Occipital lobe (tissue), 1 donor: ENCODE measurements at regions not wholly inside any gene's neighbourhood (a gene's known extent, or its start where the extent isn't known, plus 50 kb on each side); places are given as distances from the start of the nearest gene placed in this dataset.

Experiments
- DNase-seq: peaks from one replicate; lab custom pipeline; 2025; lab: John Stamatoyannopoulos, UW

- DNase-seq, result no peak
Measured at GRCh38 chr2:123061534-123061933, 963.6 kb upstream of the CNTNAP5 start.

DNA sequence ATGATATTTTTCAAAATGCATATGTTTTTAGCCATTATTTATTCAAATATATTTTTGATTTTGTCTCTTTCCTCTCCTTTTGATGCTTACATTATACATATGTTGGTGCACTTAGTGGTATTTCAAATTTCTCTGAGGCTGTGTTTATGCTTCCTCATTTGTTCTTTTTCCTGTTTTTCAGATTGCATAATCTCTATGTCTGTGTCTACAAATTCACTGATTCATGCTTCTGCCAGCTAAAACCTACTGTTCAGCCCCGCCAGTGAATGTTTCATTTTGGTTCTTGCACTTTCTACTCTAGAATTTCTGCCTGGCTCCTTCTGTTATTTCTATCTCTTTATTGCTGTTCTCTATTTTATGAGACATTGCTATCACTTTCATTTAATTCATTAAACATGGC lies 951.7 kb upstream of the CNTNAP5 start:
- DNase-seq, result no peak

GRCh38 chr2:123073956-123074355 lies 951.1 kb upstream of the CNTNAP5 start:
- no peak for DNase-seq

DNA sequence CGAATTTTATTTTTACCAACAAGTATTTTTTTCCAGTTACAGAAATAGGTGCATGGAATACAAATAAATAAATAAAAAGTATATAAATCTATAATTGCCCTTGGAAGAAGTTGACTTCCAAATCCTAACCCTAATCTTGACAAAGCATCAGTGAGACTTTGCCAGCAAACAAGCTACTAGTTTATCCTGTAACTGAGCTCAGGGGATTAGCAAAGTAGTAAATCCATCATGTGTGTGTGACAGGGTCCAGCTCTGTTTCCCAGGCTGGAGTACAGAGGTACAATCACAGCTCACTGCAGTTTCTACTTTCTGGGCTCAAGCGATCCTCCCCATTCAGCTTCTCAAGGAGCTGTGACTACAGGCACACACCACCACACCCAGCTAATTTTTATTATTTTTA lies 948.0 kb upstream of the CNTNAP5 start:
- DNase-seq, result no peak

GRCh38 chr2:123080331-123080730 lies 944.8 kb upstream of the CNTNAP5 start:
- no peak for DNase-seq

GRCh38 chr2:123085484-123085883 lies 939.6 kb upstream of the CNTNAP5 start:
- DNase-seq, result no peak

GRCh38 chr2:123086613-123087385 lies 938.3 kb upstream of the CNTNAP5 start:
- DNase-seq, result no peak

DNA sequence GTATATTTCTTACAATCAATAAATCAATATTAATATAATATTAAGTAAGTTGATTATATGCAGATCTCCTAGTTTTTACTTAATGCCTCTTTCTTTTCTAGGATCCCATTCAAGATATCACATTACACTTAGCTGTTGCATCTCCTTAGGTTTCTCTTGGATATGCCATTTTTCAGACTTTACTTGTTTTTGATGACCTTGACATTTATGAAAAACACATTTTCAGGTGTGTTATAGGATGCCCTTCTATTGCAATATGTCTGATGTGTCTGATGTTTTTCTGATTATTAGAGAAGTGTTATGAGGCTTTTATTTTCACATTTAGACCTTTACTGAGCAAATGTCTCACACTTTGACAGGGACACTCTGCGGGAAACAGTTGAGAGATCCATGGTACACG lies 933.6 kb upstream of the CNTNAP5 start:
- no peak for DNase-seq

- DNase-seq, result no peak
Measured at GRCh38 chr2:123093199-123093598, 931.9 kb upstream of the CNTNAP5 start.

DNA sequence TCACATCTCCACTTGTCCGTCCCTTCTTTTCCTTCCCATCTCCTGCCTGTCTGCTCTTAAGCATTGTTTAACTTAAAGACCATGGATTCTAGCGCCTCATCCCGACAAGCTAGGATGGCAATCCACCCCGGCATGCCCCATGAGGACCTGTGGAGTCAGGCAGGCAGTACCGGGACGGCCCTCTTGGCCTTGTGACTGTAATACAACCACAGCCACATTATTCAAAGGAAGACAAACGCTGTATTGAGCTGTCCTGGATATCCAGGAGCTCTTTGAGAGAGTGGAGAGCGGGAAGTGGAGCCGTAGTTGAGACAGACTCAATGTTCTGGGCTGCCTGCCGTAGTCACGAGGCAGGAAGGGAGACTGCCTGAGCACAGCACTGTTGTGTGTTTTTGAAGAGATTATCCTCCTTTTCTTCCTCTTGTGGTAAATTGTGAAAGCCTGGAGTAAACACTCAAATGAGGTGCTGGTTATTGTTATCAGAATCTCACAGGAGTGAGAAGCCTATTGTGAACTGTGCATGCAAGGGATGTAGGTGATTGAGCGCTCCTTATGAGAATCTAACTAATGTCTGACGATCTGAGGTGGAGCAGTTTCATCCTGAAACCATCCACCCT lies 929.8 kb upstream of the CNTNAP5 start:
- DNase-seq, result no peak

DNA sequence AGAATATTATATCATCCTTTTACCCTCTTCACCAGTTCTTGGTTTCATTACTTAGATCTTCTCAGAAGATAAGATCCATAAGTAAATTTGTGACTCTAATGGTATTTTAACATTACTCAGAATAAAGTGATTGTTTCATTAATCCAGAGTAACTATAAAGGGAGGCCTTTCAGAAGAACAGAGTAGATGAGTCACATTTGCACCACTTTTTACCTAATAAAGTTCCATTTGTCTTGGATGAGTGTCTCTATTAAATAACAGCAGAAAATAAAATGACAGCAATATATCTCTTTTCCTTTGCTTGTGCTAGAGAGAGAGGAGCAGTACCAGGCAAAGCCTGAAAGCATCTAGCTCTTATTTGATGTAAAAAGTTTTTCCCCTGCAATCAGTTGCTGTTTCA lies 926.5 kb upstream of the CNTNAP5 start:
- DNase-seq, result no peak

DNA sequence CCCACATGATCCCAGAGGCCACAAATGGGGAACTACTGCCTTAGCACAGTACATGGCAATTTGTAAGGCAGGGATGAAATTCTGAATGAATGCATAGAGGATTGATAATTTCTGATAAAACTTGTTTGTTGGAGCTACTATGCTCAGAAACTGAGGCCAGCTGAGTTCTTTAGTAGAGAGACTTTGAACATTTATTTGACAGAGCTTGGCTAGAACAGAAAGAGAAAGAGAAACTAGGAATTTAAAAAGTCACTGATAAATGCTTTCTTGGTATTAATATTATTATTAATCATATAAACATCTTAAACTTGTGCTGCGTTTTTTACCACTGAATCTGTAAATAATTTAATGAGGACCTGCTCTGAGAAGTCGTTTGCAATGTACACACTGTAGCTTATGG lies 923.7 kb upstream of the CNTNAP5 start:
- DNase-seq, result no peak

- no peak for DNase-seq
Measured at GRCh38 chr2:123103902-123104301, 921.2 kb upstream of the CNTNAP5 start.

- no peak for DNase-seq
Measured at GRCh38 chr2:123116595-123116994, 908.5 kb upstream of the CNTNAP5 start.

- no peak for DNase-seq
Measured at GRCh38 chr2:123127236-123127635, 897.9 kb upstream of the CNTNAP5 start.

GRCh38 chr2:123128951-123129350 lies 896.1 kb upstream of the CNTNAP5 start:
- DNase-seq, result no peak

DNA sequence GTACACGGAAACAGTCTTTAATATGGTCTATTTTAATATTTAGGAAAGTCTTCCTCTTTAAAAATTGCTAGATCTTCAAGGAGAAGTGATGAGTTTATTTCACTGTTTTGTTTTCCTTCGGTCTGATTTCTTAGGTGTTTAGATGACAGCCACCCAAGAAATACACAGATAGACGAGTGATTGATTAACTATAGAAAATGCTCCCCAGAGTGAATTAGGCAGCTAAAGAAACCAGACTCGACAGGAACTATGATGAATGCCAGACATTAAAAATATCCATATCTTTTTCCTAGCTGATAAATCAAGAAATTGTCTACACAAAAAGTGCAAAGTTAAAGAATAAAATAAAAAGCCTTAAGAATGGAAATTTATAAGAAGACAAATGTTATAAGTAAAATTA lies 888.7 kb upstream of the CNTNAP5 start:
- no peak for DNase-seq

DNA sequence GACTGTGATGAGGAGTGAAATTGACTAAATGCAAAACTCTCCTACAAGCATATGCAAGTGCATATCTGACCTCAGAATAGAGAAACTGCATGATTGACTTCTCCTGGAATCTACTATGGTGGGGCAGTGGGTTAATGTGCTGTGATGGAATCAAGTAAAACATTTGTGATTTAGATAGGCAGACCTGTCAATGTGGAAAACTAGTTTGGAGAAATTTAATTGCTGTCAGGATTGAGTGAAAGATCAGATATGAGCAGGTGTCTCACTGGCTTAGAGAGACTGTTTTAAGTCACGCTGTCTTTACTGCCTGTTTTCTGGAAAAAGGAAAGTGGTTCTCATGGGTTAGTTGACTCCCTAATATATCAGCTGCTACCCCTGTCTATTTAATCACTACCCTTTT lies 881.0 kb upstream of the CNTNAP5 start:
- no peak for DNase-seq

GRCh38 chr2:123153041-123153440 lies 872.0 kb upstream of the CNTNAP5 start:
- no peak for DNase-seq

DNA sequence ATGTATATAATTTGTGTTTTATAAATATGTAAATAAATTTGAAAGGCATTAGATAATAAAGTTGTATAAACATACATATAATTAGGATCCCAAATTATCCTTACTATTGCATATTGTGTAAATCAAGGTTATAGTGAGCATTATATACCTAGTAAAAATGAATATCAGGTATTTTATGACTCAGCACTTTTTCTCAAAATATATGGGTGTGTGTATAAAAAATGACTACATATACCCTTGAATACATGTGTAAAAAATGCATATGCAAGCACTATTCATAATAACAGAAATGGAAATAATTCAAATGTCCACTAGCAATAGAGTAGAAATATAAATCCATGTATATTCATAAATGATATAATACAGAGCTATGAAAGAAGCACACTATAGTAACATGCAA lies 870.9 kb upstream of the CNTNAP5 start:
- no peak for DNase-seq

DNA sequence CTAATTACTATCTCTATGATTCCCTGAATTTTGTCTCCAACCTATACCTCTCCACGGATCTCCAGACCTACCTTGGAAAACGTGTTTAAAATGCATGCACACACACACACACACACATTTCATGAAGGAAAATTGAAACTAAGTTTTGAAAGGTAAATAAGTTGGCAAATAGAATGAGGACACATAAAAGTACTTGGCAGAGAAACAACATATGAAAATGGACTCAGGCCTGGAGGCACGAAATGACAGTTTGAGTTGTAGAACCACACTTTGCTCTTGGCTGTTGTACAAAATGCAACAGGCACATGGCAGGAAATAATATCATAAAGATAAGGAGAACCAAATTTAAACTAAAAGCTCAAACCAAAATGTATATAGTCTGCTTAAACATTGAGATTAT lies 868.1 kb upstream of the CNTNAP5 start:
- no peak for DNase-seq

DNA sequence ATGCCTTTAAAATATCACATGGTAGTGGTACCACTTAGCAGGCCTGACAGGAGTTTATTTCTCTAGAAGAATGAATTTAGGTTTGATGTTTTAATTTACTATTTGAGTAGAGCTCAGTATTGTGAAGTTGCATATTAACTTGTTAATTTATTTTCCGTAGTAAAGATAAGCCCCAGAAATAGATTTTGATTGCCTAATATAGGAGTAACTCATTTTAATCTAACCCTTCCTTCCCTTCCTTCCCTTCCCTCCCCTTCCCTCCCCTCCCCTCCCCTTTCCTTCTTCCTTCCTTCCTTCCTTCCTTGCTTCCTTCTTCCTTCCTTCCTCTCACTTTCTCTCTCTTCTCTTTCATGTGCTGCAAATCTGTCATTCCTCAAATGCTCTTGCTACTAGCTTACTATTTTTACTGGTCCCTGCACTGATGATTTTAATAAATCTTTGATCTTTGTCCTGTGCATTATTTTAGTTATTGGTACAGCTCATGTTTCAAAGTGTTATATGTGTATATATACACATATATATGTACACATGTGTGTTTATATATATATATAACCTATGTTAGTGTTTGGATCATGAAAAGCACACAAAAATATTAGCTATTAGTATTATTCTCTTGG lies 862.6 kb upstream of the CNTNAP5 start:
- no peak for DNase-seq

DNA sequence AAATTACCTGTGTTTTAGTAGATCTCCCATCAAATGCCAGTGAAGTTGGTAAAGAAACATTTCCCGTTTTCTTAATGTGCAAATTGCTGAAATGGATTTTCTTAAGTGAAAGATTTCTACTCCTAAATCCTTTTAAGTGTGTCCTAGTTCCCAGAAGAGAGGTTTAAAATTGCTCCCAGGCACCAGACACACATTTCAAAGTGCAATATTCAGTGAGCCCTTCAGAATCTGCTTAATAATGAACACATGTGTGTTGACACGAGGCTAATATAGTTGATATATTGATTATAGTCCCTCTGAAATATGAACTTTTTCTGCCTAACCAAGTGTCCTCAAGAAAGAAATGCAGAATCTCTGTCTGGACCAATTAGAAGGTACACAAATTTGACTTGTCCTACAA lies 861.7 kb upstream of the CNTNAP5 start:
- no peak for DNase-seq
